ENCODE measurements at regions not wholly inside any gene's neighbourhood (a gene's known extent, or its start where the extent isn't known, plus 50 kb on each side); places are given as distances from the start of the nearest gene placed in this dataset.
A peak's percentile ranks its signal among the peaks of the same experiment; 100 is the strongest.
"Not testable (repeated sequence)": the region's sequence is repeated elsewhere in the genome, so short reads cannot be mapped to it uniquely, and the experiment has no call there.

- no peaks in the 10 kb centered on the region for H3K4me1 ChIP-seq
- no peak for TF ChIP-seq CTCF (IDR thresholded peaks at IDR 0.05; ENCODE audit: low read depth, low read length)
- no peaks in the 10 kb centered on the region for H3K36me3 ChIP-seq
- H3K9me3 ChIP-seq = no peaks in the 10 kb centered on the region
- no peak for DNase-seq
- no peaks in the 10 kb centered on the region for H3K27me3 ChIP-seq
- H3K4me3 ChIP-seq (ENCODE audit: low read depth, low read length) = no peak overlapping the region
Observed at GRCh38 chr4:3598695-3599227, 66.5 kb upstream of the LRPAP1 start.

GRCh38 chr4:3597896-3598505 is 65.8 kb upstream of the LRPAP1 start:
- not testable (repeated sequence) for DNase-seq; H3K4me1 ChIP-seq; H3K9me3 ChIP-seq; H3K4me3 ChIP-seq (ENCODE audit: low read depth, low read length); H3K27me3 ChIP-seq; H3K36me3 ChIP-seq

GRCh38 chr4:3596957-3597733 is 64.9 kb upstream of the LRPAP1 start:
- not testable (repeated sequence) for H3K27me3 ChIP-seq; H3K4me1 ChIP-seq; H3K36me3 ChIP-seq; DNase-seq; H3K9me3 ChIP-seq; H3K4me3 ChIP-seq (ENCODE audit: low read depth, low read length)

GRCh38 chr4:3595627-3596291 is 63.5 kb upstream of the LRPAP1 start:
- H3K27me3 ChIP-seq; H3K36me3 ChIP-seq; DNase-seq; H3K4me3 ChIP-seq (ENCODE audit: low read depth, low read length); H3K4me1 ChIP-seq; H3K9me3 ChIP-seq: not testable (repeated sequence)

- not testable (repeated sequence) for H3K4me3 ChIP-seq (ENCODE audit: low read depth, low read length); H3K4me1 ChIP-seq; H3K9me3 ChIP-seq; H3K36me3 ChIP-seq; H3K27me3 ChIP-seq; DNase-seq
Observed at GRCh38 chr4:3594751-3595150, 62.5 kb upstream of the LRPAP1 start.

- H3K9me3 ChIP-seq, H3K27me3 ChIP-seq, H3K36me3 ChIP-seq: not testable (repeated sequence)
- peak overlapping the region; percentile 65 for H3K4me3 ChIP-seq (ENCODE audit: low read depth, low read length)
- peak; percentile 72 for DNase-seq
- H3K4me1 ChIP-seq = peaks cover 16% of the 10 kb centered on the region
Observed at GRCh38 chr4:3589946-3590924, 58.0 kb upstream of the LRPAP1 start.

GRCh38 chr4:3589379-3589778 is 57.2 kb upstream of the LRPAP1 start:
- H3K27me3 ChIP-seq, H3K36me3 ChIP-seq, H3K9me3 ChIP-seq: not testable (repeated sequence)
- peak overlapping the region; percentile 65 for H3K4me3 ChIP-seq (ENCODE audit: low read depth, low read length)
- peak; percentile 22 for DNase-seq
- peaks cover 16% of the 10 kb centered on the region for H3K4me1 ChIP-seq

GRCh38 chr4:3588517-3589194 is 56.4 kb upstream of the LRPAP1 start:
- peaks cover 16% of the 10 kb centered on the region for H3K4me1 ChIP-seq
- H3K36me3 ChIP-seq, H3K27me3 ChIP-seq, H3K9me3 ChIP-seq: not testable (repeated sequence)
- peak overlapping the region; percentile 65 for H3K4me3 ChIP-seq (ENCODE audit: low read depth, low read length)
- DNase-seq = peak; percentile 92

- H3K36me3 ChIP-seq; H3K9me3 ChIP-seq; H3K27me3 ChIP-seq; DNase-seq; H3K4me3 ChIP-seq (ENCODE audit: low read depth, low read length): not testable (repeated sequence)
- peaks cover 16% of the 10 kb centered on the region for H3K4me1 ChIP-seq
Observed at GRCh38 chr4:3586596-3586995, 54.4 kb upstream of the LRPAP1 start.

- peak; percentile 73 for DNase-seq
- H3K4me1 ChIP-seq = peaks cover 16% of the 10 kb centered on the region
- H3K9me3 ChIP-seq = not testable (repeated sequence)
Observed at GRCh38 chr4:3585567-3585966, 53.3 kb upstream of the LRPAP1 start.

More at GRCh38 chr4:3585567-3585966, 53.3 kb upstream of the LRPAP1 start:
- H3K27me3 ChIP-seq; H3K36me3 ChIP-seq; H3K4me3 ChIP-seq (ENCODE audit: low read depth, low read length): not testable (repeated sequence)
